ENCODE measurements at regions not wholly inside any gene's neighbourhood (a gene's known extent, or its start where the extent isn't known, plus 50 kb on each side); places are given as distances from the start of the nearest gene placed in this dataset.
A peak's percentile ranks its signal among the peaks of the same experiment; 100 is the strongest.
"Not testable (repeated sequence)": the region's sequence is repeated elsewhere in the genome, so short reads cannot be mapped to it uniquely, and the experiment has no call there.

- intact Hi-C loops (cut with DNase I): no loop called here
- H3K36me3 ChIP-seq (replicated peaks in 1 of 2; ENCODE audit: insufficient read depth in 1 of 2, low read depth in 2 of 2): no peaks in the 10 kb centered on the region
- DNase-seq (peak in 1 of 4 donors; percentile 54), ATAC-seq (no peak)
- H3K27me3 ChIP-seq: no peaks in the 10 kb centered on the region
- TF ChIP-seq CTCF (IDR thresholded peaks at IDR 0.05): no peak
- TF ChIP-seq POLR2A (IDR thresholded peaks at IDR 0.05): peak in 1 of 3 donors; percentile 9
- H3K4me3 ChIP-seq: no peak overlapping the region
- no peaks in the 10 kb centered on the region for H3K9me3 ChIP-seq
- 29 to 33% methylated on average over 3 of the region's 3 CpGs for WGBS, 2 donors
- peak overlapping the region; percentile 88 to 98 (median 98) for H3K27ac ChIP-seq
- peaks cover 67% of the 10 kb centered on the region for H3K4me1 ChIP-seq
These were observed 154.5 kb downstream of the QRSL1 start for GRCh38 chr6:106783640-106784566.

GRCh38 chr6:106782536-106783285 lies 153.3 kb downstream of the QRSL1 start:
- no peaks in the 10 kb centered on the region for H3K9me3 ChIP-seq
- ATAC-seq (peak; percentile 86), DNase-seq (peak; percentile 85 to 93 (median 88))
- peaks cover 67% of the 10 kb centered on the region for H3K4me1 ChIP-seq
- H3K36me3 ChIP-seq (replicated peaks in 1 of 2; ENCODE audit: insufficient read depth in 1 of 2, low read depth in 2 of 2): no peaks in the 10 kb centered on the region
- peak overlapping the region; percentile 88 to 98 (median 98) for H3K27ac ChIP-seq
- no peaks in the 10 kb centered on the region for H3K27me3 ChIP-seq
- TF ChIP-seq POLR2A (IDR thresholded peaks at IDR 0.05) (peak; percentile 69 to 88 (median 87)), CTCF (IDR thresholded peaks at IDR 0.05) (peak in 1 of 7 experiments; percentile 6)
- no peak overlapping the region for H3K4me3 ChIP-seq
- intact Hi-C loops (cut with DNase I): no loop called here
- WGBS, 2 donors: 5 to 15% methylated on average over 13 of the region's 13 CpGs

- H3K4me3 ChIP-seq; H3K36me3 ChIP-seq (replicated peaks in 1 of 2; ENCODE audit: insufficient read depth in 1 of 2, low read depth in 2 of 2); H3K27me3 ChIP-seq; ATAC-seq; intact Hi-C loops (cut with DNase I); DNase-seq; H3K9me3 ChIP-seq: not testable (repeated sequence)
- Histone ChIP-seq H3K4me1 (peaks cover 92% of the 10 kb centered on the region), H3K27ac (peak overlapping the region; percentile 36 to 98 (median 92))
These were observed 150.2 kb downstream of the QRSL1 start for GRCh38 chr6:106779552-106779951.

GRCh38 chr6:106778943-106779342 lies 149.6 kb downstream of the QRSL1 start:
- WGBS, 2 donors: 95 to 97% methylated on average over 2 of the region's 2 CpGs
- Histone ChIP-seq H3K4me1 (peaks cover 92% of the 10 kb centered on the region), H3K4me3 (no peak overlapping the region), H3K9me3 (no peaks in the 10 kb centered on the region), H3K27ac (peak overlapping the region in 2 of 4 donors; percentile 88 to 97), H3K27me3 (no peaks in the 10 kb centered on the region), H3K36me3 (replicated peaks in 1 of 2; ENCODE audit: insufficient read depth in 1 of 2, low read depth in 2 of 2) (no peaks in the 10 kb centered on the region)
- intact Hi-C loops (cut with DNase I): no loop called here
- TF ChIP-seq CTCF (IDR thresholded peaks at IDR 0.05) (no peak), POLR2A (IDR thresholded peaks at IDR 0.05) (no peak)
- ATAC-seq: no peak
- no peak for DNase-seq

- TF ChIP-seq POLR2A (IDR thresholded peaks at IDR 0.05) (no peak), CTCF (IDR thresholded peaks at IDR 0.05) (no peak)
- ATAC-seq (peak; percentile 43), DNase-seq (peak in 1 of 4 donors; percentile 49)
- H3K27me3 ChIP-seq: no peaks in the 10 kb centered on the region
- H3K27ac ChIP-seq: peak overlapping the region; percentile 77 to 85 (median 79)
- intact Hi-C loops (cut with DNase I): no loop called here
- H3K4me1 ChIP-seq: peaks cover 94% of the 10 kb centered on the region
- no peaks in the 10 kb centered on the region for H3K9me3 ChIP-seq
- whole genome bisulfite sequencing, 2 donors: 33 to 39% methylated on average over 8 of the region's 8 CpGs
- no peaks in the 10 kb centered on the region for H3K36me3 ChIP-seq (replicated peaks in 1 of 2; ENCODE audit: insufficient read depth in 1 of 2, low read depth in 2 of 2)
- no peak overlapping the region for H3K4me3 ChIP-seq
These were observed 144.7 kb downstream of the QRSL1 start for GRCh38 chr6:106773996-106774629.
